GM19023 (cell line): ENCODE measurements at regions not wholly inside any gene's neighbourhood (a gene's known extent, or its start where the extent isn't known, plus 50 kb on each side); places are given as distances from the start of the nearest gene placed in this dataset.
"Not testable (repeated sequence)": the region's sequence is repeated elsewhere in the genome, so short reads cannot be mapped to it uniquely, and the experiment has no call there.

Experiments
- ATAC-seq: cut with Tn5 transposase; IDR thresholded peaks from one replicate; pipeline ENCODE4 v1.9.1; 2021; ENCODE audit warnings: mild to moderate bottlenecking, moderate library complexity; ENCODE audit not compliant: unreplicated experiment

DNA sequence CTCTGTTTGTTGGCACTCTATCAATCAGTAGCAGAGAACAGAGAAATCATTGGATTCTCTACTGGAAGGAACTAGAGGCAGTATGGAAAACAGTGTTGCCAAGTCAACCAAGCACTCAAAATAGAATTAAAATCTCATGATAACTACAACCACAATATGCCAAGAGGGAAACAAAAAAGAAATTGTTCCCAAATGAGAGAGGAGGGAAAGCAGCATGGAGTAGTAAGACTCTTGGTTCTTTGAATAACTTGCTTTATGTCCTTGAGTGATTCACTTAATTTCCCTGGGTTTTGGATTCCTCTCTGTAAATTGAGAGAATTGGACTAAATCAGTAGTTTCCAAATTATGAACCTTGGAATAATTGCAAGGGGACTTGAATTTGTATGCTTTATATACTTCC is 285.5 kb upstream of the ANKRD50 start:
- ATAC-seq = no peak

DNA sequence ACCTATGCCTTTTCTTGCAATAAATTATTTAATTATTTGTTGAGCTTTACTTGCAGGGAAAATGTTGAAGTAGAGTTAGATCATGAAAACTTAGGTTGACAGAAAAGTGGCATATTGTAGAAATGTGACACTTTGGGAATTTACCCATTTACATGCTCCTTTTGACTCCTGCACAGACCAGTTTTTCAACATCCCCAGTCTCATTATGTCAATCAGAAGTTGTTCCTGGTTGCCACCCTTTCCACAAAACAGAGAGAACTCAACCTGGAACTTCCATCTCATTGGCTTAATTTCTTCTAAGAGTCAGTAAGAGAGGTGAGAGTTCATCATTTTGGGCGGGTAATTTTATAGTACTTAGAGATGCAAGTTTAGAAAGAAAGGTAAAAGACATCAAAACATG is 284.6 kb upstream of the ANKRD50 start:
- no peak for ATAC-seq

DNA sequence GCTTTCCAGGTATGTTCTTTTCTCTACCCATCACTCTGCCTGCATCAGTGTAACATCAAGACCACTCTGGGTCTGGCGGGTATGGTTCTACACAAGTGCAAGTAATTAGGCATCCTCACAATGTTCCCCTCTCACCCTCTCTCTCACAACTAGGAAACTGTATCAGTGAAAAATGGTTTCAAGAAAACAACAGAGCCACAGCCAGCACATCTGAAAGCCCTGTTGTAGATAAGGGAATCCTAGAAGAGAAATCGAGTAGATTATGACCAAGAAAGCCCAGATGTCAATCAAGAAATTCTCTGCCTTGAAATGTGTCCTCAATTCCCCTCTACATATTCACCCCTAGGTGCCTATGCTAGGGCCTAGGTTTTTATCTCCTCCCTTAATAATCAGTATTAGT is 281.3 kb upstream of the ANKRD50 start:
- no peak for ATAC-seq

DNA sequence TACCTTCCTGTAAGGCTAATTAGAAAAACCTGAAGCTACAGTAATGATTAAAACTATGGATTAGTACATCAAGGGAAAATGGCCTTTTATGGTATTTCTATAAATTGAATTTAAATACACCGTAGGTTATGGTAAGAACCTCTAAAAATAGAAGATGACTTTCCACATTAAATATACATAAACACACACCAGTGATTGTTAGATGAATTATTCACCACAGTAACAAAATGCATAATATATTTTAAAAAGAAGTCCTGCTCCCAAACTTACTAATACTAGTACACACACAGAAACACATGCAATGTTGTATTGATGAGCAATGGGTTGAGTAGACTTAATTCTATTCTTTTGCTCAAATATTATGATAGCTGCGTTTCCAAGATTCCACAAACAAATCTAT is 277.9 kb upstream of the ANKRD50 start:
- no peak for ATAC-seq

DNA sequence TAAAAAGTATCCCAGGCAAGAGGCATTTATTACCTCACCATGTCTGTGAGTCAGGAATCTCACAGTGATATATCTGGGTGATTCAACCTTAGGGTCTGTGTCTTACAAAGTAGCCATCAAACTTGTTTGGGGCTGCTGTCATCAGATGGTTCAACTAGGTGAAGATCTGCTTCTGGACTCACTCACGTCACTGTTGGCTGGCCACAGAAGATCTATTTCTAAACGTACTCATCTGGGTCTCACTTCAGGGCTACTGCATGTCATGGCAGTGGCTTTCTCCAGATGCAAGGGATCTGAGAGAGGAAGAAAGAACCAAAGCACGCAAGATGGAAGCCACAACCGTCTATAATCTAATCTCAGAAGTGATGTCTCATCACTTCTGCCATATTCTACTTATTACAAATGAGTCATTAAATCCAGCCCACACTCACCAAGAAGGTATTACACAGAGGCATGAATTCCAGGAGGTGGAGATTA is 267.8 kb upstream of the ANKRD50 start:
- no peak for ATAC-seq

DNA sequence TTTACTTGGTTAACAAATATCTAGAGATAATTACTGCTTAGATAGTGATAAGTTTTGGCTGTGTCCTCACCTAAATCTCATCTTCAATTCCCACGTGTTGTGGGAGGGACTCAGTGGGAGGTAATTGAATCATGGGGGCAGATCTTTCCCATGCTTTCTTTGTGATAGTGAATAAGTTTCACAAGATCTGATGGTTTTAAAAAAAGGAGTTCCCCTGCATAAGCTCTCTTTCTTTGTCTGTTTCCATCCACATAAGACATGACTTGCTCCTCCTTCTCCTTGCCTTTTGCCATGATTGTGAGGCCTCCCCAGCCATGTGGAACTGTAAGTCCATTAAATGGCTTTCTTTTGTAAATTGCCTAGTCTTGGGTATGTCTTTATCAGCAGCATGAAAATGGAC is 266.0 kb upstream of the ANKRD50 start:
- not testable (repeated sequence) for ATAC-seq

DNA sequence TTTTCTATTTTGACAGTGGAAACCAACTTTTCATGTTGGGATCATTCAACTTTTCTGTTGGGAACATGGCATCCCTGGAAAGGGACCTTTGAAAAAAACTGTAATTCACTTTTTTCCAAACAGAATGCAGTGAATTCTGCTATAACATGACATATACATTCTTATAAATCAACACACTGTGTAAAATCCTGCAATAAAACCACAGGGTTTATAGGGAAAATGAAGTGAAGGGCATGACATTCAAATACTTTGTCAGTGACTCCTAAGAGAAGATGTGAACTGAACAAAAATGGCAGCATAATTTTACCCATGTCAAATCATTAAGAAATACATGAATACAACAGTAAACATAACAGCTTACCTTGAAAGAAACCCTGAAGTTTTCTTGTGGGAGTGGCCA is 264.5 kb upstream of the ANKRD50 start:
- no peak for ATAC-seq

DNA sequence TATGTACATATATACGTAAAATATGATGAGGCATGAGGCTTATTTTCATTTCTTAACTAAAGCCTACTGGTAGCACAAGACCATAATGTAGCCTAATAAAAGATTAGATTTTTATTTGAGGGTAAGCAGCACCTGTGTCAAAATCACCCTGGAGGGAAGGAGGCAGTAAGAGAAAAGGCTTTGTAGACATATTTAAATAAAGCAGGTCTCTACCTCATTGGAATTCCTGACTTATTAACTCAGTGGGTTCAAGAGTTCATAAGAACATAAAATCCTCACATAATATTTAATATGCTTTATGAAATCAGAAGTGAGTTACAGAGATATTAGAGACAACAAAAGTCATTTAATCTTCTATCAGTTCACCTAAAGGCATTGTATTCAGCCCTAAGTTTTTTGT is 261.6 kb upstream of the ANKRD50 start:
- no peak for ATAC-seq

DNA sequence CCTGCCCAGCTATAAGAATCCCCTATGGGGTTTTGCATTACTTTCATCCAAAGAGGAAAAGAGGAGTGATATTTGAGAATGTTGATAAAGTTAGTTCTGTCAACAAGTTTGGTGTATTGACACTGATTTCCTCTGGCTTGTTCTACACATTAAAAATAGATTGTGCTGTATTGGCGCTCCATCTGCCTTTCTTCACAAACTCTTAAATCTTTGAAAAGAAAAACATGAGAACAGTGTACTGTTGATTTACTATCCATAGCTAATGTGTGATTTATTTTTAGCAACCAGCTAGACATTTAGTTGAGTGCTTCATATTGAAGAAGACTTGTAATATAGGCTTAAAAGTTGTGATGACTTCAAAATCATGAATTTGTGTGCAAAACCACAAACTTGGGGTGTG is 261.2 kb upstream of the ANKRD50 start:
- no peak for ATAC-seq

DNA sequence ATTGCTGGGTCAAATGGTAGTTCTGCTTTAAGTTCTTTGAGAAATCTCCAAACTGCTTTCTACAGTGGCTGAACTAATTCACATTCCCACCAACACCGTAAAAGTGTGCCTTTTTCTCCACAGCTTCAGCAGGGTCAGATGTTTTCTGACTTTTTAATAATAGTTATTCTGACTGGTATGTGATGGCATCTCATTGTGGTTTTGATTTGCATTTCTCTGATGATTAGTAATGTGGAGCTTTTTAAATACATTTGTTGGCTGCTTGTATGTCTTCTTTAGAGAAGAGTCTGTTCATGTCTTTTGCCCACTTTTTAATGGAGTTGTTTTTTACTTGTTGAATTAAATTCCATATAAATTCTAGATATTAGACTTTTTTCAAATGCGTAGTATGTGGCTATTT is 257.5 kb upstream of the ANKRD50 start:
- ATAC-seq = no peak

DNA sequence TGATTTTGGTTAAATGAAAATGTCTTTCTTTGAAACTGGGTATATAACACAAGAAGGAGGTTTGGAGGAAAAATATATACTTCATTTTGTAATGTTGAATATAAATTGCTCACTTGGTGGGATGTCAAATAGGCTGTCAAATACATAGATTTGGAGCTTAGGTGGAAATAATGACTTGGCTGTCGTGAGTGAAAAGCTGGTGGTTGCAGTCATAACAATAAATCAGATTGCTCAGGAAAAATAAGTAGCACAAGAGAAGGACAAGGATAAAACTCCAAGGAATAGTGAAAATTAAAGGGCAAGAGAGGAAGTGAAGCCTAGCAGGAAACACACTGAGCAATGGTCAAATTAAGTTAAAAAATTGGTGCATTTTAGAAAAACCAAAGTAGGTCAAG is 253.0 kb upstream of the ANKRD50 start:
- no peak for ATAC-seq

DNA sequence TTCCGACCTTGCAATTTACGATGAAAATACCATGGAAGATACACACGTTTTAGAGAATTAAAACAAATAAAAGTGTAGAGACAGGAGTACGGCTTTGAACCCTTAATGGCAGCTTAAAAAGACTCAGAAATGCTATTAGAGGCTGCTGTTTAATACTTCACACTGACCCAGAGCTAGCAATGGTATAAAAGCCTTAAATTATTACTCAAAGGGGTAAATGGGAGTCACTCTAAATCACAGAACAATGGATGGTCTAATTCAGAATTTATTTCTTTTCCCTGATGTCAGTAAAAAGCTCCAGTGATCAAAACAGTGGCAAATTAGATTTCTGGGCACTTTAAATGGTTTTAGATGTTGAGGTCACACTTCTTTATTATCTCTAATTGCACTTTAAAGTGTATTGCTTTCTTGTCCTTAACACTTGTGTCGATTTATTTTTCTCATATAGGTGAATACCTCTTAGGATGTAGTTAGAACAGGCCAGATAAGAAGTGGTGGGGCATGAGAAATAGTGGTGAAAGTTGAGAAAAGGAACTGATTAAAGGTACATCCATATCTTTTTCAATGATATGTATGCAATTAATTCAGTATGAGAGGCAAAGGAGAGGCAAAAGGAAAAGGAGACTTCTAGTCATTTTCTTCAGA is 252.4 kb upstream of the ANKRD50 start:
- ATAC-seq = no peak

DNA sequence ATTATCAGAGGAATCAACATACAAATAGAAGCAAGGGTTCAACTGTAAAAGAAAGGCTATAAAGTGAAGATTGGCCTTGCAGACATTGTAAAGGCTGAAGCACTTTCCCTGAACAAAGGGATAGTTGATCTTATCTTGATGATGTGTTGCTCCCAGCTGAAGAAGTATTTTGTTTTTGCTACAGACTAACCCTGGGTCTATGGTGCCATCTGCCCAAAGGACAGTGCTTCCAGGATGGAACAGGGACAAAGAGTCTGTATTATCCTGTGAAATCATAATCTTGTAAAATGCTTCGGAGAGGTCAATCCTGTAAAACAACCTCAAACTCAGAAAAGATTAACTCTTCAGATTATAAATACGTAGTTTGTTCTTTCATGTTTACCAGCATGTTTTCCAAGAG is 251.7 kb upstream of the ANKRD50 start:
- ATAC-seq = no peak

DNA sequence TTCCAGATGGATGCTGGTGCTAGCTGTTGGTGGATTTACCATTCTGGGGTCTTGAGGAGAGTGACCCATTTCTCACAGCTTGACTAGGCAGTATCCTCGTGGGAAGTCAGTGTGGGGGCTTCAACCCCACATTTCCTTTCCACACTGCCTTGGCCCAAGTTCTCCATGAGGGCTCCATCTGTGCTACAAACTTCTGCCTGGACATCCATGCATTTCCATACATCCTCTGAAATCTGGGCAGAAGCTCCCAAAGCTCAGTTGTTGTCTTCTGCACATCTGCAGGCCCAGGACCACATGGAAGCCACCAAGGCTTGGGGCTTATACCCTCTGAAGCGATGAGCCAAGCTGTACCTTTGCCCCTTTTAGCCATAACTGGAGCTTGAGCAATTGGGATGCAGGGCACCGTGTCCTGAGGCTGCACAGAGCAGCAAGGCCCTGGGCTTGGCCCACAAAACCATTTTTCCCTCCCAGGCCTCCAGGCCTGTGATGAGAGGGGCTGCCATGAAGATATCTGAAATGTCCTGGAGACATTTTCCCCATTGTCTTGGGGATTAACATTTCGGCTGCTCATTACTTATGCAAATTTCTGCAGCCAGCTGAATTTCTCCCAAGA is 248.7 kb upstream of the ANKRD50 start:
- ATAC-seq = no peak

DNA sequence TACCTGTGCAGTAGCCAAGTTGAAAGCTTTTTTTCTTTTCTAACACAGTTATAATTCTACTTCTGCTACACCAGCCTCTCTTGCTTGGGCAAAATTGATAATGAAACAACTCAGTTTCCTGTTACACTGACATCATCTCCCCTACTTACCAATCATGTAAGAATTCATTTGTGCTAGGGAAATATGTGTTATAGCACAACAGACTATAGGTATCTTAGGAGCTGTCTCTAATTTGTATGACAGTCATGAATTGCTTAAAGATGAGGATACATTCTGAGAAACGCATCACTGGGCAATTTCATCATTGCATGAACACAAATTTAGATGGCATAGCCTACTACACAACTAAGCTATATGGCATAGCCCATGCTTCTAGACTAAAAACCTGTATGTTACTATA is 246.3 kb upstream of the ANKRD50 start:
- ATAC-seq = no peak

DNA sequence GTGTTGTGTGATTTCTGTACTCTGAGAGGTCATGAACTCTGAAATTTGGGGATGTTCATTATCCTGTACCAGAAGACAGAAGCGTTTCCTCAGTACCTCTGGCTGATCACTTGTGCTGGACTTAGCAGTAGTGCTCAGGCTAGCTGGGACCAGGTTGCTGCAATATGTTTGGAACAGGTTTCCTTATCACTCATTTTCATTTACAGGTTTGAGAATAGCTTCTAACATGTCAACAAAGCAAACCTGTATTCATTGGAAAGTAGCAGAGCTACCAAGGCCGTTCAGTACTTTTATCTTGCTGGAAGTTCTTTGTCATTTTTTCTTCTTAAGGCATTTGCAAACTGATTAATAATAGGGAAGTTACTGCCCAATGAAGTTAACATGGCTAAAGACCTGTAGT is 242.9 kb upstream of the ANKRD50 start:
- ATAC-seq = no peak

DNA sequence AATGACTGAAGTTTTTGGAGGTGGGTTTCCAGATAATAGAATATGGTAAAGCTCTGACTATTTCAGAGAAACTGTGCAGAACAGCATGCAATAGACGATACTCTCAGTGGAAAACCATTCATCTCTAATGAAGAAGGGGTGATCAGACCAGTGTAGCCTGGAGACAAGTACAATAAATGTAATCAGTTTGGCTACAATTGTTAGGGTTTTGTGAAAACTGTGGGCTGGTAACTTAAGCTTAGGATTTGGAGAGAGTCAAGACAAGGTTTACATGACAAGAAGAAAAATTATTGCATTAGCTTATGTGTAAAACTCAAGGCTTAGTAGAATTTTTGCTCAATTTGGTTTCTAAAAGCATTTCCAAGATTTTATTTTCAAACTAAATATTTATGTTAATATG is 241.5 kb upstream of the ANKRD50 start:
- no peak for ATAC-seq

DNA sequence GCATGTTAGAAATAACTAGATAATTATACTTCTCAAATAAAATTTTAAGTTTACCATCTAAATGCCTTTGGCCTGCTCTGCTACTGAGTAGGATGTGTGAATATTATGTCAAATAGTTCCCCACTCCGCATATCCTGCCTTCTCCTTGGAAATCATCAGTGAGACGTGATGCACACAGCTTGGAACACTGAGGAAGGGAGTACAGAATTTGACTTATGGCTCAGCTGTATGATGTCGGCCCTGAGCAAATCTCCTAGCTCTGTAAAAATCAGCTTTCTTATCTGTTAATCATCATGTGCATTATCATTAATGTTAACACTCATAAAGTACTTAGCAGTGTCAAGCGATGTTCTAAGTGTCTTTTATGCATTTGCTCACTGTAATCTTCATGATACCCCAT is 241.0 kb upstream of the ANKRD50 start:
- no peak for ATAC-seq

DNA sequence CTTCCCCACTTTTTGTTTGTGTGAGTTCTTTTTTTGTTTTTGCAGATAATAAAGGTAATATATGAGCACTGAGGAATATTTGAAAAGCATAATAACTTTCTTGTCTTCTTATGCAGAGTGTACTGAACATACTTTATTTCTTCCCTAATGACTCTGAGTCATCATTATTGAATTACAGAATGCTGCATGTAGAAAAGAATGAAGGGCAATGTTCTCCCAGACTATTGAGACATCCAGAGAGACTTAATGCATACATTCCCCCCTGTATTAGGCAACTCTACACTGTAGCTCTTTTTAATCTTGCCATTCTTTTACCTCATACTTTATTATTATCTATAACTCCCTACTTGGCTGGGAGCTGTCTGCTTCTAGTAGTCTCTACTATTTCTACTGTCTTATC is 240.5 kb upstream of the ANKRD50 start:
- ATAC-seq = no peak

DNA sequence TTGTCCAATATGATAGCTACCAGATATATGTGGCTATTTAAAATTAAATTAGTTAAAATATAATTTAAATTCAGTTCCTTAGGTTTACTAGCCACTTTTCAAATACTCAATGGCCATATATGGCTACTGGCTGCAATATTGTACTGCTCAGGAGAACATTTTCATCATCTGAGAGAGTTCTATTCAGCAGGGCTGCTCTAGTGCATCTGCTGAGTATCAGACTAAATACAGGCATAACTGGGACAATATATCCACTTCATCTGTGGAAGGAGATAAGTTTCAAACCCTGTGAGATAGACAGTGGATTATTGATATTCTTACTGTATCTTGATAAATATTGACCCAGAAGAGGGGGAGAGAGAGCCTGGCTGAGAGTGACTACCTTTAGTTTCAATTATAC is 240.1 kb upstream of the ANKRD50 start:
- ATAC-seq = no peak

DNA sequence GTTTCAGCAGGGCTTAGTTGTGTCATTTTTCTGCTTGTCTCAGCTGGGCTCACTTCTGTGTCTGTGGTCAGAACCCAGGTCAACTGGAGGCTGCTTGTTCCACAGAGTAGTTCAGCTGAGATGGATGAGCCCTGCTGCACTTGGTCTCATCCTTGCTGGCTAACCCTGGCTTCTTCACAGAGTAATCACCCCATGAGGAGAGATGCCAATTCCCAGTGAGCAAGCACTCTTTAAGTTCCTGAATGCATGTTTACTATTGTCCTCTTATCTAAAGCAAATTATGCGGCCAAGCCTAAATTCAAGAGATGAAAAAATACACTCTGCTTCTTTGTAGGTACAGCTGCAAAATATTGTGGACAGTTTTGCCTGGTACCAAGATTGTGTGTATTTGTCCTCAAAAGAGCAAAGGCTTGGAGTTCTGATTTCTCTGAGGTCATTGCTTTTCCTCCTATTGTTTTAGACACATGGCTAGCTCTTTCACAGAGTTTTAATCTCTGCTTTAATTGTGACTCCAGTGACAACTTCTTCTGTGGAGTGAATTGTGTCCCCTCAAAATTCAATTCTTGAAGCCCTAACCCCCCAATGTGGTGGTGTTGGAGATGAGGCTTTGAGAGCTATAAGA is 236.6 kb upstream of the ANKRD50 start:
- no peak for ATAC-seq

DNA sequence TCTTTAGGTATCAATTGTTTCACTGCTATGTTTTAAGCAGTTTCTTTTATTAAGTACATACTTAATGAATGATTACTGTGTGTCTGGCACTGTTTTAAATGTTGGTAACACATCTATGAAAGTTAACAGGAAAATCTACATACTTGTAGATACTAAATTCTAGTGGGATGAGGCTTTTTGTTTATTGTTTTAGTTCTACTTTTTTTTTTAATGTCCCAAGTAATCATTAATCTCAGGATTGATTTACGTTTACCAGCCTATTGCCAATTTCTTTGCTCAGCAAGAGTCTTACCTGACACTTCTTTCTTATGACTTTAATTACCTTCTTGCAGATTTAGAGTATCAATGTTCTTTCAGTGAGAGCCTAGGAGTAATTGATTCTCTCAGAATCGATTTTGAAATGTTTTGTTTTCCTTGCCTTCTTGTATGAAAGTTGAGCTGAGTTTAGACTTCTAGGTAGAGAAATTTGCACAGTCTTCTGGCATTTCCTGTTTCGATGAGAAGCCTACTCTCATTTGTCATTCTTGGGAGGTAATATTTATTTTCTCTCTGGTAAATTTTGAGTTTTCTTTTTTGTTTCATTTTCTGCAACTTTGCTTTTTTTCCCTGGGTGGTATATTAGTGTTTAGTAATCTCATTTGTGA is 235.2 kb upstream of the ANKRD50 start:
- no peak for ATAC-seq
